GM21737 (cell line): ENCODE measurements at regions not wholly inside any gene's neighbourhood (a gene's known extent, or its start where the extent isn't known, plus 50 kb on each side); places are given as distances from the start of the nearest gene placed in this dataset.

Experiments
- ATAC-seq: cut with Tn5 transposase; IDR thresholded peaks from one replicate; pipeline ENCODE4 v1.9.1; 2021; ENCODE audit warnings: mild to moderate bottlenecking, moderate library complexity; ENCODE audit not compliant: unreplicated experiment

GRCh38 chr12:88957358-88957757 lies 377.1 kb upstream of the KITLG start:
- no peak for ATAC-seq

- ATAC-seq = no peak
Observed at GRCh38 chr12:88955531-88955930, 375.3 kb upstream of the KITLG start.

- ATAC-seq = no peak
Observed at GRCh38 chr12:88953029-88953586, 372.8 kb upstream of the KITLG start.

GRCh38 chr12:88952562-88952942 lies 372.3 kb upstream of the KITLG start:
- no peak for ATAC-seq

GRCh38 chr12:88951860-88952561 lies 371.7 kb upstream of the KITLG start:
- ATAC-seq = no peak

GRCh38 chr12:88951177-88951576 lies 370.9 kb upstream of the KITLG start:
- ATAC-seq = no peak

- no peak for ATAC-seq
Observed at GRCh38 chr12:88947486-88948043, 367.3 kb upstream of the KITLG start.

GRCh38 chr12:88946372-88946997 lies 366.2 kb upstream of the KITLG start:
- no peak for ATAC-seq

GRCh38 chr12:88945051-88945732 lies 364.9 kb upstream of the KITLG start:
- ATAC-seq = no peak

GRCh38 chr12:88944397-88944796 lies 364.1 kb upstream of the KITLG start:
- no peak for ATAC-seq

- ATAC-seq = no peak
Observed at GRCh38 chr12:88940854-88941253, 360.6 kb upstream of the KITLG start.

- ATAC-seq = no peak
Observed at GRCh38 chr12:88935856-88936255, 355.6 kb upstream of the KITLG start.

GRCh38 chr12:88934163-88934747 lies 354.0 kb upstream of the KITLG start:
- no peak for ATAC-seq

GRCh38 chr12:88932457-88932856 lies 352.2 kb upstream of the KITLG start:
- no peak for ATAC-seq

GRCh38 chr12:88931598-88931997 lies 351.3 kb upstream of the KITLG start:
- no peak for ATAC-seq

GRCh38 chr12:88925454-88925853 lies 345.2 kb upstream of the KITLG start:
- no peak for ATAC-seq

GRCh38 chr12:88924162-88924561 lies 343.9 kb upstream of the KITLG start:
- no peak for ATAC-seq

- ATAC-seq = no peak
Observed at GRCh38 chr12:88923631-88924030, 343.4 kb upstream of the KITLG start.

- no peak for ATAC-seq
Observed at GRCh38 chr12:88922816-88923215, 342.5 kb upstream of the KITLG start.

GRCh38 chr12:88921890-88922532 lies 341.7 kb upstream of the KITLG start:
- ATAC-seq = no peak

- ATAC-seq = no peak
Observed at GRCh38 chr12:88921434-88921833, 341.2 kb upstream of the KITLG start.
